HT-29 (cell line): ENCODE measurements at regions not wholly inside any gene's neighbourhood (a gene's known extent, or its start where the extent isn't known, plus 50 kb on each side); places are given as distances from the start of the nearest gene placed in this dataset.
"Not testable (repeated sequence)": the region's sequence is repeated elsewhere in the genome, so short reads cannot be mapped to it uniquely, and the experiment has no call there.

Experiments used
- DNase-seq: peaks from one replicate; pipeline ENCODE4 v3.0.0-alpha.2; 2015; ENCODE audit warnings: low spot score

- no peak for DNase-seq
Measured at GRCh38 chr4:181046809-181047208, 1196.4 kb upstream of the TENM3 start.

DNA sequence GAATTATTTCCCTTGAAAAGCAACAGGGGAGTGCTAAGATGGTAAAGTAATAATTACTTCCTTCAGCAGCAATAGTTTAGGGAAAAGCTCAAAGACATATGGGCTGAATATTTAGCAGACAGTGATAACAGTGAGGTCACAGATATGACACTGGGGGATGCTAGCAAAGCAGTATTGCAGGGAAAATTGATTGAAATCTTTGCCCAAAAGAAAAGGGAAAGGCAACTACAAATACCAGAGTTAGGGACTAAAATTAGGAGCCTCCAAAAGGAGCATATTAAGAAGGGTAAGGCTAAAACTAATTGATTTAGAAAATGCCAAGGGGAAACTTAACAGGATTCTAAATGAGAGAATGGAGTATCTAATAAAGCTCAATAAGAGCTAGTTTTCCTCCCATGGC, 1191.3 kb upstream of the TENM3 start:
- no peak for DNase-seq

GRCh38 chr4:181061787-181062186, 1181.4 kb upstream of the TENM3 start:
- no peak for DNase-seq

GRCh38 chr4:181063212-181063611, 1180.0 kb upstream of the TENM3 start:
- no peak for DNase-seq

DNA sequence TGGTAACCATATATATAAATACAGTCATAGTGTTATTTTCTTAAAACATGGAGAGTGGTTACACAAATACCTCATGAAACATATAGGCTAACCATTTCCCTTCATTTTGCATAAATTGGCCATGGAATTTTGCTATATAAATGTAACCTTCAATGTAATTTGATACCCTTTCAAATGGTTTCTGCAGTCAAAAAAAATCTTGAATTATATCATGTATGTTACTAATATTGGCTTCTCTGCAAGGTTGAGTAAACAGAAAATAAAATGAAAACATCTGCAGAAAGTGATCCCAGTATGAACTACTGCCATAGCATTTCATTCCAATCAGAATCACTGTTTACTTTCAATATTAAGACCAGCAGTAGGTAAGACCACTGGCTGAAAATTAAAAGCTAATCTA, 1165.9 kb upstream of the TENM3 start:
- no peak for DNase-seq

DNA sequence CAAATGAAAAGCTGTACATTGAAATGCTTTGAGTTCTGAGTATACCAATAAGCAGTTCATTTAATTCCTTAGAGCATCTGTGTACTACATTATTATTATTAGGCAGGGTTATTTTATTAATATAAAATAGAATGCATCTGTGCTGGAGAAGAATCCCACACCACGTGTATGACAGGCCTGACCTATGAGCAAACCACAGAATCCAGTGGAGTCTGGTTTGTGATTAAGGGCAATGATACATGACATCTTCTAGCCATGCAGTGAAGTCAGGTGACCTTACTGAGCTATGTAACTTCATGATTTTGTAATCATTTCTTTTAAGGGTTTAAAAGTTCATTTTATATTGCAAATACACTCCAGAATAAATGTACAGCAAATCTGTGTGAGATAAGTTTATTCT, 1165.0 kb upstream of the TENM3 start:
- no peak for DNase-seq

- no peak for DNase-seq
Measured at GRCh38 chr4:181083757-181084361, 1159.3 kb upstream of the TENM3 start.

GRCh38 chr4:181085557-181085956, 1157.6 kb upstream of the TENM3 start:
- no peak for DNase-seq

DNA sequence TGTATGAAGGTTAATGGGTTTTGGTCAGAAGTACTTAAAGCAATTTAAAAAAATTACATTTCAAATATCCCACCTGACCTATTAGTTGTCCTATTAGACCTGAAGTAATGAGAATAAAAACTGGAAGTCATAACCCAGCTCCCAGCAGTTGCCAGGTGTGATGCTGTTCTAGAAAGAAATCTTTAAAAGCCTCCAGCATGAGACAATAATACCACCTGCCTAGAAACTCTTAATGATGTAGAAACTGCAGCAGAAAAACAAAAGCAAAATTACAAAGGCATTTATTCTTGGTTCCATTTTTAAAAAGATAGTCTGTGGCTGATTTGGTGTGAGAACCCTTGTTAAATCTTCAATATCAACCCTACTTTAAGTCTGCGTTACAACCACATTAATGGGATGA, 1137.7 kb upstream of the TENM3 start:
- no peak for DNase-seq

DNA sequence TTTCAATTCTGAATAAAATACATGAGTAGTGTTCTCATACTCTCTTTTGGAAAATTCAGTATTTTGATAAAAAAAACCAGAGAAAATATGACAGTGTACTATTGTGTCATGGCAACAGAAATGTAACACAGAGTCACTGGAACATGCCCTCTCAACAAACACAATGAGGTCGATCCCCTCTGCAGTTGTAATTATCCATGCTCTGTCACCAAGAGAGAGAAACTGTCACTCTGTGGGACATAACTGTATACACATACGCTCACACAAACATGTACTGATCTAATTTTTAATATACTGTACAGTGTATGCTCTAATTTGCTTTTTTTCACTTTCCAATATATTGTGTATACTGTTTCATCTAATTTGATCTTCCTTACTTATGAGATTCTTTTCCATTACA, 1136.8 kb upstream of the TENM3 start:
- DNase-seq: no peak

- no peak for DNase-seq
Measured at GRCh38 chr4:181108237-181108636, 1135.0 kb upstream of the TENM3 start.

DNA sequence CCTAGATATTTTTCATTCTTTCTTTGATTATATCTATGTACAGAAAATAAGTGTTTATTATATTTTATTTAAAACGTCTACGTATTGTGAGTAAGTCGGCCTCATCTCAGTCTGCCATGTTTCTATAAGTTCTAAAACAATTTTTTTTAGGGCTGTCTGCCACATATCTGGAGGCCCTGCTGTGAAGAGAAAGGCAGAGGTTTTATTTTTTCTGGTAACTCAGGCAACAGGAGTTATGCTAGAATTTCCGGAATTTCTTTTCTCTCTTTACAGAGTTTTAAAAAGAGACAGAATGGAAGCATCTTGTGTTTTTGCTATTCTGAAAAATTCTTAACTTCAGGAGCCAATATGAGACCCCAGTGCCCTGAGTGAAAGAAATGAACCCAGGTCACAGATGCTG, 1124.0 kb upstream of the TENM3 start:
- DNase-seq: no peak

DNA sequence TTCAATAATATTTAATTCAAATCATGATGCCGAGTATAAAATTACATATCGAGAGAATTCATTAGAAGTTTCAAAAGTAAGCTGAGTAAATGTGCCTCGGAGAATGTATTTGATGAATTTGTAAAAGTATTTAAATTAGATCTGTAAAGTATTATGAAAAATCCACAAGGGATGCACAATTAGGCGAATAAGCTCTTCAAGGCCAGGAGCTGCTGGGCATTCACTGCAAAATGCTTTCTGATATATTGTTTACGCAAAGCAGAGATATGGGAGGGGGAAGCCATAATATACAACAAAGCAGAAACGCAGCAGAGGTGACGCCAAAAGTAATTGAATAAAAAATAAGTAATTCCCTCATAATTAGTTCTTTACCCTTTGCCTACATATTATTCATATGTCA, 1121.5 kb upstream of the TENM3 start:
- DNase-seq: no peak

DNA sequence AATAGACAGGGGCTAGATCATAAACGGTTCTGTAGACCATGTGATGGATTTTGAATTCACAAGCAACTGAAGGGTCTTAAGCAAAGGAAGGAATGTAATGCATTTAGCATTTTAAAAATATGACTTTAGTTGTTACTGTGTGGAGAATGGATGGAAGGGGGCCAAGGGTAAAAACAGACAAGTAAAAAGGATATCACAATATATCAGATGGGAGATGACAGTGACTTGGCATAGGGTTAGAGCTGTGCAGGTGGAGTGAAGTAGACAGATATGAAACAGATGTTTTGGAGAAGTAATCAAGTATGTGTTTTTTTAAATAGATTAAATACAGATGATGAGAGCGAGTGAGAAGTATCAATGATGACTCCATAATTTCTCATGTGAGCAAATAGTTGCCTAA, 1116.0 kb upstream of the TENM3 start:
- DNase-seq: no peak

DNA sequence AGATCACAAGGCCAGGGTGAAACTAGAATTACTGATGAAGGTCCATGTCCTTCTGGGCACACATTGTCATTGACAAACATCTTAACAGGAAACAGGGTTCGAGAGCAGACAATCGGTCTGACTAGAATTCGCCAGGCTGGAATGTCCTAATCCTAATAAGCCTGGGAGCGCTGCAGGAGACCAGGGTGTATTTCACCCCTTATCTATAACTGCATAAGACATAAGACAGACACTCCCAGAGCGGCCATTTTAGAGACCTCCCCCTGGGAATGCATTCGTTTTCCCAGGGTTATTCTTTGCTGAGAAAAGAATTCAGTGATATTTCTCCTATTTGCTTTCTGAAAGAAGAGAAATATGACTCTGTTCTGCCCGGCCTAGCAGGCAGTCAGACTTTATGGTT, 1112.9 kb upstream of the TENM3 start:
- DNase-seq: not testable (repeated sequence)

- DNase-seq: no peak
Measured at GRCh38 chr4:181137351-181137750, 1105.9 kb upstream of the TENM3 start.

DNA sequence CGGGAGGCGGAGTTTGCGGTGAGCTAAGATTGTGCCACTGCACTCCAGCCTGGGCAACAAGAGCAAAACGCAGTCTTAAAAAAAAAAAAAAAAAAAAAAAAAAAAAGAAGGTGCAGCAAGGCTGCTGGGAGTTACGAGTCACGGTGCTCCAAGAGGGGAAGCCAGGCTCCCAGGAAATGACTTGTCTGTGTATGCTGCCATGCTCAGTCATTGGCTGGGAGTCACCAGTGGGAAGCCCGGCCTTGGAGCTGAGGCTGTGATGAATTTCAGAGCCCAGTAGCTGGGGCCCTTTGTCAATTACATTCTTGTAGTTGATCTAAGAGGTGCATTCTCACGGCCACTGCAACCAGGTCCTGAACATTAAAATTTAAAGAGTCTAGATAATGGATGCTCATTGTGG, 1105.1 kb upstream of the TENM3 start:
- no peak for DNase-seq

DNA sequence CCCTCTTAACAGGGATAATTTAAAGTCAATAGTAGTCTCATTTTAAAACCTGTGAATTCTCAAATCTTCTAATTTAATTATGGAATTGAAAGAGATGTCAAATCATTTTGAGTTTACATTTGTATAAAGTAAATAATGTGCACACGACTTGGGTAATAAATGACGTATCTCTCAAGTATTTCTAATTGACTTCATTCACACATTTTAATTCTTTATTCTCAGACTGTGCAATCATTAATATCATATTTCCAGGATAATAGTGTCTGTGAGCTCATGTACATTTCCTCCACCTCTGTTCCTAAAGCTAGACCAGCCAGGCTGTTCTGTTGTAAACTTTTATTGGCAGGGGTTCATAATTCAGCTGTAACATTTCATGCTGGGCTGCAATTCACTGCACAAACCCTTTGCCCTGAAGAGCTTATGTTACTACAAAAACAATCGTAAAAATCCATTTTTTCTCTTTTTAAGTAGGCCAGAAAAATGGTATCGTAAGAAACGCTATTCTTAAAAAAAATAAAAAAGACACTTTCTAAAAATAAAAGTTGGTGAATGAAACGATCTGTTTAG, 1103.1 kb upstream of the TENM3 start:
- no peak for DNase-seq

DNA sequence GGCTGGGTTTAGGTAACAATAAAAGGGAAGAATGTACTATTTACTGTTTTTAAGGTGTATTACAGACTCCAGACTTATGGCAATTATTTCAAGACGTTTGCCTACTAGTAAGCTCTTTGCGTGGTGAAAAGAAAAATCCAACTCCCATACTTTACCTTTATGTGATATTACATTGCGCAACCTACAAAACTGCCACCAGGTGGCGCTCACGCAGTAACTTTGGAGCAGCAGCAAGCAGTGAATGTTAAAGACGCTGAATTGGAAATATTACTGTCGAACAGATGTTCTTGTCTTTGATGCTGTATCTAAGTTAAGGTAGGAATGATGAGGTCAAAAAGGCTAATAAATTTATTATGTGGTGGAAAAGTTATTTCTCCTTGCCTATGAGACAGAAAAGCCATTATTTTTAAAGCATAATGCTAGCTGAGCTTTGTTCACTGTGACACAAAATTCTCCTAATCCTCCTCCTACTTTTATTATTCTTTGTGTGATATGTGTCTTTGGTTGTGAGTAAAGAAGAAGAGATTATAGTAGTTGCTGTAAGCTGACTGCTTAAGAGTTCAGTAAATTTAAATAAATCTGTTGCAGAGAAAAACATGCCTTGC, 1099.8 kb upstream of the TENM3 start:
- DNase-seq: peak; percentile 67

GRCh38 chr4:181146051-181146450, 1097.2 kb upstream of the TENM3 start:
- no peak for DNase-seq

GRCh38 chr4:181147416-181147951, 1095.7 kb upstream of the TENM3 start:
- DNase-seq: no peak

GRCh38 chr4:181148470-181148869, 1094.7 kb upstream of the TENM3 start:
- no peak for DNase-seq

DNA sequence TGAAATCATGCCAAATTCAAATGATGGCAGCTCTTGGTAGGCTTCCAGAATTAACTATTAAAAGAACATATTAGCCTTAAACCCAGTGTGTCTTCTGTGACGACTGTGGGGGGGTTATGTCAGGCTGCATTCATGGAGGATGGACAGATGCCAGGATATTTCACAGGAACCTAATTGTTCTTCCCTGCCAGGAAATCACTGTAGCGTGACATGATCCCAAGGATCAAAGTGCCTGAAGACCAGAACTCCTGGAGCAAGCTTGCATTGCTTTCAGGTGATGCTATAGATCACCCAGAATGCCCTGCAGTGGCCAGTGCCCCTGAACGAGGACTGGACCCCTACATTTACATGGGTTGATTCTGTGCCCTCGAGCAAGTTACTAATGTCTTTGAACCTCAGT, 1093.0 kb upstream of the TENM3 start:
- DNase-seq: no peak
